Ovary (tissue), 7 donors: ENCODE measurements at regions not wholly inside any gene's neighbourhood (a gene's known extent, or its start where the extent isn't known, plus 50 kb on each side); places are given as distances from the start of the nearest gene placed in this dataset.

Source experiments
- DNase-seq, 5 donors: peaks; one replicate each; pipeline ENCODE4 v3.0.0-alpha.2; 2019 to 2020
- H3K27ac ChIP-seq, 2 donors: fragments of 200-600 bp; one replicate each; pipeline versions ENCODE4 v1.5.1 to v1.8.0; 2019 to 2022
- H3K27me3 ChIP-seq: fragments of 200-600 bp; one replicate; pipeline ENCODE4 v1.8.0; 2022
- H3K36me3 ChIP-seq: fragments of 200-600 bp; sonication (generic); one replicate; pipeline ENCODE4 v1.5.1; 2019
- H3K4me1 ChIP-seq: one replicate; pipeline ENCODE4 v1.8.1; 2013; ENCODE audit warnings: mild to moderate bottlenecking, moderate library complexity; ENCODE audit not compliant: insufficient read depth
- H3K4me3 ChIP-seq: fragments of 200-600 bp; sonication (generic); one replicate; pipeline ENCODE4 v1.5.1; 2017
- H3K9me3 ChIP-seq, 2 donors: fragments of 200-600 bp in 1 of 2; sonication (generic) in 1 of 2; one replicate each; pipeline versions ENCODE4 v1.5.1 to v1.8.1; 2013 to 2019; ENCODE audit warnings: mild to moderate bottlenecking in 1 of 2, moderate library complexity in 1 of 2
- CTCF ChIP-seq, 3 donors: fragments of 450-650 bp in 2 of 3; fragments of 200-600 bp in 1 of 3; IDR thresholded peaks; one replicate each; pipeline versions ENCODE4 v1.5.1 to v1.8.0; 2016 to 2022; ENCODE audit warnings: antibody characterized with exemption in 3 of 3, mild to moderate bottlenecking in 1 of 3
- EP300 ChIP-seq: sonication (generic); formaldehyde crosslinking; IDR thresholded peaks from one replicate; pipeline ENCODE4 v1.6.1; 2017; ENCODE audit warnings: antibody characterized with exemption
- POLR2A ChIP-seq: fragments of 450-650 bp; IDR thresholded peaks from one replicate; pipeline ENCODE4 v1.6.1; 2017; ENCODE audit warnings: antibody characterized with exemption, mild to moderate bottlenecking, moderate library complexity
- WGBS, 3 donors: extraction: QIAGEN DNeasy Blood & Tissue Kit in 1 of 3; methylation state at CpG; one replicate each; pipeline versions ENCODE4 v1.1.5 to v1.1.7; 2013 to 2017; 5-methylcytosine and 5-hydroxymethylcytosine counted together
- intact Hi-C, 4 donors: fragments of 100-400 bp; cut with DNase I; formaldehyde crosslinking; loops; one replicate each; pipeline versions ENCODE4 v1.11.0 to v1.15.1; 2022 to 2023
- donor health status: DM: no; HTN: no; CAD: no; lungs with moderate emphysema.
- donor health status: DM: no; HTN: no; CAD: no.
- donor health status: Bipolar disorder and iron deficiency.
- donor health status: DM: no; HTN: no; CAD: no.
- donor health status: DM: yes; HTN: yes; CAD: no.

GRCh38 chr3:34298653-34299052 lies 500.2 kb downstream of the PDCD6IP start:
- no peak for DNase-seq
- Histone ChIP-seq H3K9me3 (no peaks in the 10 kb centered on the region), H3K4me3 (no peak overlapping the region), H3K4me1 (no peaks in the 10 kb centered on the region), H3K27me3 (no peaks in the 10 kb centered on the region), H3K27ac (no peak overlapping the region), H3K36me3 (no peaks in the 10 kb centered on the region)
- 78 to 87% (median 83%) methylated on average over 2 of the region's 2 CpGs for WGBS, 3 donors
- TF ChIP-seq POLR2A (no peak), EP300 (no peak), CTCF (IDR thresholded peaks at IDR 0.05) (no peak)
- intact Hi-C loops: no loop called here

- TF ChIP-seq EP300: no peak
- no peak for TF ChIP-seq CTCF (IDR thresholded peaks at IDR 0.05)
- TF ChIP-seq POLR2A: no peak
- Histone ChIP-seq H3K36me3 (no peaks in the 10 kb centered on the region), H3K27me3 (no peaks in the 10 kb centered on the region), H3K4me3 (no peak overlapping the region), H3K27ac (no peak overlapping the region), H3K9me3 (no peaks in the 10 kb centered on the region), H3K4me1 (no peaks in the 10 kb centered on the region)
- WGBS, 3 donors: 8 to 30% (median 9%) methylated on average over 3 of the region's 3 CpGs
- DNase-seq: no peak
- intact Hi-C loops: no loop called here
Observed at GRCh38 chr3:34300621-34301020, 502.2 kb downstream of the PDCD6IP start.

GRCh38 chr3:34301313-34301712 lies 502.9 kb downstream of the PDCD6IP start:
- intact Hi-C loops: no loop called here
- Histone ChIP-seq H3K4me3 (no peak overlapping the region), H3K36me3 (no peaks in the 10 kb centered on the region), H3K9me3 (no peaks in the 10 kb centered on the region), H3K27me3 (no peaks in the 10 kb centered on the region), H3K4me1 (no peaks in the 10 kb centered on the region), H3K27ac (no peak overlapping the region)
- TF ChIP-seq EP300 (no peak), POLR2A (no peak), CTCF (IDR thresholded peaks at IDR 0.05) (no peak)
- 83 to 86% (median 86%) methylated on average over 2 of the region's 2 CpGs for WGBS, 3 donors
- no peak for DNase-seq

- TF ChIP-seq POLR2A (no peak), CTCF (IDR thresholded peaks at IDR 0.05) (no peak), EP300 (no peak)
- 92 to 98% (median 96%) methylated on average over 6 of the region's 6 CpGs for WGBS, 3 donors
- DNase-seq: no peak
- no peaks in the 10 kb centered on the region for H3K27me3 ChIP-seq
- H3K36me3 ChIP-seq: no peaks in the 10 kb centered on the region
- H3K9me3 ChIP-seq: no peaks in the 10 kb centered on the region
- H3K4me3 ChIP-seq: no peak overlapping the region
- intact Hi-C loops: no loop called here
- no peak overlapping the region for H3K27ac ChIP-seq
- H3K4me1 ChIP-seq: no peaks in the 10 kb centered on the region
Observed at GRCh38 chr3:34305266-34305665, 506.8 kb downstream of the PDCD6IP start.

- WGBS, 3 donors: 77 to 85% (median 80%) methylated on average over 5 of the region's 5 CpGs
- Histone ChIP-seq H3K4me1 (no peaks in the 10 kb centered on the region), H3K27ac (no peak overlapping the region), H3K4me3 (no peak overlapping the region), H3K9me3 (no peaks in the 10 kb centered on the region), H3K36me3 (no peaks in the 10 kb centered on the region), H3K27me3 (no peaks in the 10 kb centered on the region)
- no peak for TF ChIP-seq POLR2A
- TF ChIP-seq EP300: no peak
- no peak for TF ChIP-seq CTCF (IDR thresholded peaks at IDR 0.05)
- no peak for DNase-seq
- intact Hi-C loops: no loop called here
Observed at GRCh38 chr3:34312684-34313083, 514.3 kb downstream of the PDCD6IP start.
